H9 (cell line): ENCODE measurements at regions not wholly inside any gene's neighbourhood (a gene's known extent, or its start where the extent isn't known, plus 50 kb on each side); places are given as distances from the start of the nearest gene placed in this dataset.
"Not testable (repeated sequence)": the region's sequence is repeated elsewhere in the genome, so short reads cannot be mapped to it uniquely, and the experiment has no call there.

Source experiments
- DNase-seq: peaks from one replicate; pipeline ENCODE4 v3.0.0-alpha.2; 2017
- H2AFZ ChIP-seq: one replicate; pipeline ENCODE4 v1.6.1; 2013; ENCODE audit warnings: mild to moderate bottlenecking, low read length, control low read depth, moderate library complexity
- H2AK5ac ChIP-seq: 2 replicates; pipeline ENCODE4 v1.6.1; 2013; ENCODE audit warnings: low read length, control low read depth, mixed read lengths; ENCODE audit not compliant: insufficient read length
- H2BK120ac ChIP-seq: one replicate; pipeline ENCODE4 v1.6.1; 2013; ENCODE audit warnings: low read depth, mild to moderate bottlenecking, low read length, control low read depth, inconsistent platforms; ENCODE audit not compliant: poor library complexity, severe bottlenecking
- H2BK12ac ChIP-seq: 2 replicates; pipeline ENCODE4 v1.6.1; 2013; ENCODE audit warnings: low read length, control low read depth, mixed read lengths, low read depth; ENCODE audit not compliant: insufficient read length
- H2BK15ac ChIP-seq: 2 replicates; pipeline ENCODE4 v1.6.1; 2013; ENCODE audit warnings: low read depth, low read length, control low read depth
- H2BK20ac ChIP-seq: one replicate; pipeline ENCODE4 v1.6.1; 2013; ENCODE audit warnings: low read depth, mild to moderate bottlenecking, low read length, control low read depth, inconsistent platforms; ENCODE audit not compliant: poor library complexity, severe bottlenecking
- H2BK5ac ChIP-seq: 2 replicates; pipeline ENCODE4 v1.6.1; 2013; ENCODE audit warnings: low read length, control low read depth, mixed read lengths; ENCODE audit not compliant: insufficient read length
- H3K14ac ChIP-seq: 2 replicates; pipeline ENCODE4 v1.6.1; 2013; ENCODE audit warnings: low read length, control low read depth; ENCODE audit not compliant: insufficient read depth
- H3K18ac ChIP-seq: 2 replicates; pipeline ENCODE4 v1.6.1; 2013; ENCODE audit warnings: low read depth, mild to moderate bottlenecking, mixed read lengths, low read length, control low read depth; ENCODE audit not compliant: insufficient read length
- H3K23ac ChIP-seq: 2 replicates; pipeline ENCODE4 v1.6.1; 2013; ENCODE audit warnings: low read length, control low read depth, mixed read lengths, low read depth; ENCODE audit not compliant: insufficient read length
- H3K23me2 ChIP-seq: 2 replicates; pipeline ENCODE4 v1.6.1; 2013; ENCODE audit warnings: low read depth, mild to moderate bottlenecking, mixed read lengths, low read length, control low read depth; ENCODE audit not compliant: insufficient read length, poor library complexity, severe bottlenecking
- H3K27ac ChIP-seq: 2 replicates; pipeline ENCODE4 v1.5.1; 2013; ENCODE audit warnings: low read length, control low read depth, mixed read lengths, low read depth; ENCODE audit not compliant: insufficient read length
- H3K27me3 ChIP-seq: 2 replicates; pipeline ENCODE4 v1.6.1; 2013; ENCODE audit warnings: low read length, control low read depth, inconsistent platforms; ENCODE audit not compliant: insufficient read depth
- H3K4ac ChIP-seq: 2 replicates; pipeline ENCODE4 v1.6.1; 2013; ENCODE audit warnings: low read depth, mild to moderate bottlenecking, control low read depth, inconsistent platforms, low read length, moderate library complexity
- H3K4me1 ChIP-seq: 2 replicates; pipeline ENCODE4 v1.6.1; 2013; ENCODE audit warnings: low read length, control low read depth, inconsistent platforms; ENCODE audit not compliant: insufficient read depth
- H3K4me2 ChIP-seq: 2 replicates; pipeline ENCODE4 v1.6.1; 2013; ENCODE audit warnings: low read length, control low read depth, mixed read lengths; ENCODE audit not compliant: insufficient read length, insufficient read depth
- H3K56ac ChIP-seq: 2 replicates; pipeline ENCODE4 v1.6.1; 2013; ENCODE audit warnings: low read depth, mild to moderate bottlenecking, mixed read lengths, low read length, control low read depth; ENCODE audit not compliant: insufficient read length
- H3K79me1 ChIP-seq: 2 replicates; pipeline ENCODE4 v1.6.1; 2013; ENCODE audit warnings: low read depth, mild to moderate bottlenecking, moderate library complexity, low read length, control low read depth, inconsistent platforms; ENCODE audit not compliant: insufficient read depth, poor library complexity, severe bottlenecking
- H3K79me2 ChIP-seq: 2 replicates; pipeline ENCODE4 v1.6.1; 2013; ENCODE audit warnings: low read length, control low read depth, inconsistent platforms; ENCODE audit not compliant: insufficient read depth
- H3K9ac ChIP-seq: 2 replicates; pipeline ENCODE4 v1.6.1; 2013; ENCODE audit warnings: low read length, control low read depth, mixed read lengths; ENCODE audit not compliant: insufficient read length; ENCODE audit errors: extremely low read depth
- H3K9me3 ChIP-seq: one replicate; pipeline ENCODE4 v1.6.1; 2013; ENCODE audit warnings: low read depth, low read length, inconsistent platforms; ENCODE audit not compliant: control insufficient read depth
- H3T11ph ChIP-seq: one replicate; pipeline ENCODE4 v1.6.1; 2013; ENCODE audit warnings: mild to moderate bottlenecking, low read length, control low read depth, inconsistent platforms
- H4K20me1 ChIP-seq: one replicate; pipeline ENCODE4 v1.6.1; 2013; ENCODE audit not compliant: control insufficient read depth, insufficient read length, insufficient read depth
- H4K5ac ChIP-seq: 2 replicates; pipeline ENCODE4 v1.6.1; 2013; ENCODE audit warnings: low read depth, mild to moderate bottlenecking, mixed read lengths, low read length, control low read depth; ENCODE audit not compliant: insufficient read length
- H4K8ac ChIP-seq: replicated peaks from 2 replicates; pipeline ENCODE4 v1.6.1; 2013; ENCODE audit warnings: low read length, control low read depth, mixed read lengths, low read depth; ENCODE audit not compliant: insufficient read length
- H4K91ac ChIP-seq: 2 replicates; pipeline ENCODE4 v1.6.1; 2013; ENCODE audit warnings: low read depth, mild to moderate bottlenecking, moderate library complexity, mixed read lengths, low read length, control low read depth; ENCODE audit not compliant: insufficient read length
- H3K27ac Mint-ChIP-seq, 3 experiments: 2 replicates in 2 of 3; 3 replicates in 1 of 3; pipeline ENCODE4 v1.8.0; 2020 to 2021; ENCODE audit warnings: mixed read lengths in 3 of 3, mild to moderate bottlenecking in 1 of 3, moderate library complexity in 1 of 3
- H3K27me3 Mint-ChIP-seq: 2 replicates; pipeline ENCODE4 v1.8.0; 2021; ENCODE audit warnings: low read depth, mild to moderate bottlenecking, moderate library complexity, mixed read lengths
- H3K36me3 Mint-ChIP-seq, 3 experiments: 2 replicates in 2 of 3; 3 replicates in 1 of 3; pipeline ENCODE4 v1.8.0; 2020 to 2021; ENCODE audit warnings: low read depth in 3 of 3, mixed read lengths in 3 of 3; ENCODE audit not compliant: insufficient read depth in 1 of 3
- H3K4me1 Mint-ChIP-seq, 2 experiments: 2 replicates each; pipeline ENCODE4 v1.8.0; 2020; ENCODE audit warnings: mixed read lengths in 2 of 2
- H3K4me3 Mint-ChIP-seq, 2 experiments: 2 replicates in 1 of 2; 3 replicates in 1 of 2; pipeline ENCODE4 v1.8.0; 2020 to 2021; ENCODE audit warnings: mild to moderate bottlenecking in 2 of 2, mixed read lengths in 2 of 2, moderate library complexity in 1 of 2
- H3K9me3 Mint-ChIP-seq, 2 experiments: 2 replicates in 1 of 2; 3 replicates in 1 of 2; pipeline ENCODE4 v1.8.0; 2020; ENCODE audit warnings: mild to moderate bottlenecking in 2 of 2, mixed read lengths in 2 of 2, moderate library complexity in 1 of 2
- WGBS: extraction: QIAGEN DNeasy Blood & Tissue Kit; methylation state at CpG from one replicate; pipeline ENCODE4 v1.1.7; 2013; ENCODE audit warnings: missing lambda C conversion rate, low lambda C conversion rate, mixed read lengths; ENCODE audit not compliant: insufficient read length; ENCODE audit errors: extremely low coverage; 5-methylcytosine and 5-hydroxymethylcytosine counted together

DNA sequence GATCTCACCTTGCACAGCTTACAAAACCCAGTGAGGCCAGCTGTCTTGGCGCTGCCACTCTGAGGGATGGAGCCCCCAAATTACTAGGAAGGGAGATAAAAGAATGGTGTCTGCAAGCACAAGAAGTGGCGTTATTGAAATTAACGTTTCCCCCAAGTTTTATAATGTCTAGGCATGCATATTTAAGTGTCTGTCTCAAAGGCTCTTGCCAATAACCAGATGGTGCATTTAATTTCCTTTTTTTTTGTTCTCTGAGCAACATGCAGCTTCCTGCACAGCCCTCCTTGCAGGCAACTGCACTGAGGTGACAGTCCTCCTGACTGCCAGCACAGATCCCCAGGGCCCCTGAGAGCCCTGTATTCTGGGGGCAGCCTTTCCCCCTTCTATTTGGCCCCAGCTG lies 179.8 kb upstream of the OSBPL11 start:
- not testable (repeated sequence) for H3K36me3 Mint-ChIP-seq, H4K91ac ChIP-seq, H3T11ph ChIP-seq, H3K18ac ChIP-seq, H3K27ac ChIP-seq, H3K79me2 ChIP-seq, H2AFZ ChIP-seq, H3K9ac ChIP-seq, H4K8ac ChIP-seq, H2BK20ac ChIP-seq, H4K20me1 ChIP-seq, H3K14ac ChIP-seq, H3K9me3 Mint-ChIP-seq, H3K4me1 ChIP-seq, H3K4ac ChIP-seq, H2AK5ac ChIP-seq, DNase-seq, H3K23me2 ChIP-seq, H3K23ac ChIP-seq, H3K79me1 ChIP-seq, H4K5ac ChIP-seq, H2BK15ac ChIP-seq, H3K27me3 Mint-ChIP-seq, H2BK5ac ChIP-seq, H3K27me3 ChIP-seq, H2BK12ac ChIP-seq, H3K4me2 ChIP-seq, H2BK120ac ChIP-seq, H3K56ac ChIP-seq, H3K9me3 ChIP-seq, H3K4me3 Mint-ChIP-seq
- H3K4me1 Mint-ChIP-seq, result peaks cover 21 to 36% of the 10 kb centered on the region in 2 experiments
- H3K27ac Mint-ChIP-seq, result peak overlapping the region in 1 of 3 experiments; percentile 86; a peak in 1 of 7 replicates
- no CpG with 5 or more reads among the region's 3 CpGs for WGBS

DNA sequence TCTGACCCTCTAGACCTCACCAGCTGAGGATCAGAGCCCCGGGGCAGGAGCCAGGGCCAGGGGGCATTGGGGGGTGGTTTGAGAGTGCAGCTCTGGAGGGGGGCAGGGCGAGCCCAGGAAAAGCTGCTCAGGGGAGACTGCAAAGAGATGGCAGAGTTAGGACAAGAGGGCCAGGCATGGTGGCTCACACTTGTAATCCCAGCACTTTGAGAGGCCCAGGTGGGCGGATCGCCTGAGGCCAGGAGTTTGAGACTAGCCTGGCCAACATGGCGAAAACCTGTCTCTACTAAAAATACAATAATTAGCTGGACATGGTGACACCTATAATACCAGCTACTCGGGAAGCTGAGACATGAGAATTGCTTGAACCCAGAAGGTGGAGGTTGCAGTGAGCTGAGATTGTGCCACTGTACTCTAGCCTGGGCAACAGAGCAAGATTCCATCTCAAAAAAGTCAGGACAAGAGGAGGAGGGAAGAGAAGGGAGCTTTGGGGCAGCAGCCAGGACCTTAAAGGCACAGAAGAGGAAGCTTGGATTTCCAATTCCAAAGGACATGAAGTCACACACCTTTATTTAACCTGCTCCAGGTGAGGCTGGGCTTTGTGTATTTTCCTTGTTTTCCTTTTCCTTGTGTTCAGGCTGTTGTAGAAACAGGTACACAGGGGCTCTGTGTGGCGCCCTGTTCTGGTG lies 180.5 kb upstream of the OSBPL11 start:
- H3K27ac Mint-ChIP-seq, H3K56ac ChIP-seq, H2BK20ac ChIP-seq, H3K18ac ChIP-seq, H4K8ac ChIP-seq, H3K27ac ChIP-seq, H3K4ac ChIP-seq, H3K23me2 ChIP-seq, H2BK15ac ChIP-seq, H3K9me3 Mint-ChIP-seq, H3K9me3 ChIP-seq, H2AK5ac ChIP-seq, H2AFZ ChIP-seq, H3K4me2 ChIP-seq, H2BK12ac ChIP-seq, H3T11ph ChIP-seq, H3K14ac ChIP-seq, H3K79me1 ChIP-seq, H4K20me1 ChIP-seq, H3K36me3 Mint-ChIP-seq, H2BK120ac ChIP-seq, H4K91ac ChIP-seq, H3K23ac ChIP-seq, H3K9ac ChIP-seq, H2BK5ac ChIP-seq, H3K79me2 ChIP-seq, H3K27me3 Mint-ChIP-seq, H3K4me3 Mint-ChIP-seq, H3K27me3 ChIP-seq, H4K5ac ChIP-seq, H3K4me1 ChIP-seq, DNase-seq: not testable (repeated sequence)
- peaks cover 21 to 38% of the 10 kb centered on the region in 2 experiments for H3K4me1 Mint-ChIP-seq
- no CpG with 5 or more reads among the region's 7 CpGs for WGBS
